ENCODE measurements at regions not wholly inside any gene's neighbourhood (a gene's known extent, or its start where the extent isn't known, plus 50 kb on each side); places are given as distances from the start of the nearest gene placed in this dataset.

GRCh38 chr3:102757950-102758349, 323.1 kb downstream of the ZPLD1 start:
- no peak for DNase-seq

- DNase-seq, result no peak
Observed at GRCh38 chr3:102761766-102762165, 327.0 kb downstream of the ZPLD1 start.

- DNase-seq, result no peak
Observed at GRCh38 chr3:102790747-102791325, 356.0 kb downstream of the ZPLD1 start.

- no peak for DNase-seq
Observed at GRCh38 chr3:102791641-102792589, 357.1 kb downstream of the ZPLD1 start.

- no peak for DNase-seq
Observed at GRCh38 chr3:102796804-102797203, 362.0 kb downstream of the ZPLD1 start.

- DNase-seq, result no peak
Observed at GRCh38 chr3:102802819-102803420, 368.1 kb downstream of the ZPLD1 start.

GRCh38 chr3:102810937-102811336, 376.1 kb downstream of the ZPLD1 start:
- no peak for DNase-seq

GRCh38 chr3:102826636-102827035, 391.8 kb downstream of the ZPLD1 start:
- DNase-seq, result no peak

- DNase-seq, result no peak
Observed at GRCh38 chr3:102827386-102827785, 392.6 kb downstream of the ZPLD1 start.

GRCh38 chr3:102830415-102830814, 395.6 kb downstream of the ZPLD1 start:
- DNase-seq, result no peak

- DNase-seq, result no peak
Observed at GRCh38 chr3:102841866-102842265, 407.1 kb downstream of the ZPLD1 start.

GRCh38 chr3:102866845-102867244, 432.0 kb downstream of the ZPLD1 start:
- no peak for DNase-seq

- no peak for DNase-seq
Observed at GRCh38 chr3:102883515-102883914, 448.7 kb downstream of the ZPLD1 start.

GRCh38 chr3:102885289-102885688, 450.5 kb downstream of the ZPLD1 start:
- no peak for DNase-seq

GRCh38 chr3:102887431-102887830, 452.6 kb downstream of the ZPLD1 start:
- no peak for DNase-seq

- no peak for DNase-seq
Observed at GRCh38 chr3:102896851-102897621, 462.2 kb downstream of the ZPLD1 start.

GRCh38 chr3:102904629-102905028, 469.8 kb downstream of the ZPLD1 start:
- DNase-seq, result no peak

GRCh38 chr3:102905811-102906210, 471.0 kb downstream of the ZPLD1 start:
- DNase-seq, result no peak

GRCh38 chr3:102906818-102907217, 472.0 kb downstream of the ZPLD1 start:
- DNase-seq, result no peak

- DNase-seq, result no peak
Observed at GRCh38 chr3:102909904-102910303, 475.1 kb downstream of the ZPLD1 start.

GRCh38 chr3:102916532-102916931, 481.7 kb downstream of the ZPLD1 start:
- DNase-seq, result no peak

GRCh38 chr3:102926618-102927017, 491.8 kb downstream of the ZPLD1 start:
- no peak for DNase-seq

GRCh38 chr3:102933377-102933776, 498.6 kb downstream of the ZPLD1 start:
- no peak for DNase-seq

Data from activated T-cell treated with anti-CD3 and anti-CD28 coated beads for 4 hours (primary cell).